B cell (primary cell): ENCODE measurements at regions not wholly inside any gene's neighbourhood (a gene's known extent, or its start where the extent isn't known, plus 50 kb on each side); places are given as distances from the start of the nearest gene placed in this dataset.

Source experiments
- ATAC-seq: fragments of 200-7000 bp; cut with Tn5 transposase; one replicate; pipeline ENCODE4 v1.10.0; 2021; ENCODE audit warnings: low read depth, mild to moderate bottlenecking, moderate number of reproducible peaks, moderate library complexity
- CTCF ChIA-PET: fragments of 350-600 bp; sonication (Branson Sonifier 250); formaldehyde crosslinking; loops from one replicate; lab custom pipeline; 2021; ENCODE audit warnings: antibody characterized with exemption, inconsistent platforms; lab: Charles Lee
- POLR2A ChIA-PET: fragments of 350-600 bp; sonication (Branson Sonifier 250); formaldehyde crosslinking; loops from one replicate; lab custom pipeline; 2021; ENCODE audit warnings: antibody characterized with exemption; lab: Charles Lee
- DNase-seq: peaks from one replicate; pipeline ENCODE4 v3.0.0; 2013
- H2AFZ ChIP-seq: 2 replicates; pipeline ENCODE4 v1.6.1; 2012; ENCODE audit warnings: mild to moderate bottlenecking, low read depth, low read length; ENCODE audit not compliant: insufficient read depth, poor library complexity, severe bottlenecking
- H3K27ac ChIP-seq, 2 donors: 1 replicate in 1 of 2; 2 replicates in 1 of 2; pipeline ENCODE4 v1.5.1; 2012 to 2013; ENCODE audit warnings: low read length in 2 of 2, mild to moderate bottlenecking in 2 of 2, moderate library complexity in 1 of 2
- H3K27me3 ChIP-seq, 4 experiments: fragments of 200-600 bp in 1 of 4; sonication (generic) in 1 of 4; replicated peaks in 1 of 4; 1 replicate in 2 of 4; 2 replicates in 2 of 4; pipeline versions ENCODE4 v1.6.1 to v1.7.0; 2013 to 2016; ENCODE audit warnings: low read length in 3 of 4, mild to moderate bottlenecking in 2 of 4, mixed read lengths in 1 of 4, moderate library complexity in 1 of 4; ENCODE audit not compliant: insufficient read depth in 4 of 4, control insufficient read depth in 3 of 4; ENCODE audit errors: control extremely low read depth in 1 of 4
- H3K36me3 ChIP-seq, 2 experiments: replicated peaks in 1 of 2; 1 replicate in 1 of 2; 2 replicates in 1 of 2; pipeline versions ENCODE4 v1.6.1 to v1.7.1; 2013; ENCODE audit warnings: low read length in 1 of 2; ENCODE audit not compliant: insufficient read depth in 2 of 2, control insufficient read depth in 1 of 2; ENCODE audit errors: control extremely low read depth in 1 of 2, extremely low read depth in 1 of 2
- H3K4me1 ChIP-seq, 2 donors: fragments of 200-600 bp in 1 of 2; sonication (generic) in 1 of 2; 1 replicate in 1 of 2; 2 replicates in 1 of 2; pipeline versions ENCODE4 v1.5.1 to v1.6.1; 2013 to 2017; ENCODE audit warnings: low read length in 2 of 2; ENCODE audit not compliant: control insufficient read depth in 2 of 2, insufficient read depth in 2 of 2
- H3K4me2 ChIP-seq: replicated peaks from 2 replicates; pipeline ENCODE3; 2012; ENCODE audit warnings: mild to moderate bottlenecking, low read depth, low read length; ENCODE audit not compliant: poor library complexity, severe bottlenecking
- H3K4me3 ChIP-seq, 5 experiments: fragments of 200-600 bp in 1 of 5; sonication (generic) in 1 of 5; 1 replicate in 3 of 5; 2 replicates in 2 of 5; pipeline versions ENCODE4 v1.5.1 to v1.7.0; 2011 to 2016; ENCODE audit warnings: low read length in 4 of 5, mild to moderate bottlenecking in 4 of 5, low read depth in 2 of 5, control low read depth in 1 of 5, moderate library complexity in 1 of 5; ENCODE audit not compliant: insufficient read depth in 1 of 5; ENCODE audit errors: control extremely low read depth in 1 of 5, extremely low read depth in 1 of 5
- H3K79me2 ChIP-seq: fragments of 200-600 bp; sonication (generic); one replicate; pipeline ENCODE4 v1.6.0; 2016; ENCODE audit warnings: low read length; ENCODE audit not compliant: control insufficient read depth, insufficient read depth
- H3K9ac ChIP-seq: fragments of 200-600 bp; sonication (generic); 2 replicates; pipeline ENCODE4 v1.6.1; 2017; ENCODE audit warnings: mild to moderate bottlenecking, low read length, moderate library complexity
- H3K9me3 ChIP-seq, 3 donors: one replicate each; pipeline versions ENCODE4 v1.6.1 to v1.7.1; 2013; ENCODE audit warnings: low read length in 2 of 3; ENCODE audit not compliant: control insufficient read depth in 2 of 3, insufficient read depth in 1 of 3; ENCODE audit errors: control extremely low read depth in 1 of 3
- H4K20me1 ChIP-seq: 2 replicates; pipeline ENCODE4 v1.6.0; 2012; ENCODE audit warnings: mild to moderate bottlenecking, low read length; ENCODE audit not compliant: insufficient read depth, control insufficient read depth, poor library complexity, severe bottlenecking
- H3K27ac Mint-ChIP-seq: one replicate; pipeline ENCODE4 v1.8.0; 2021; ENCODE audit warnings: mixed read lengths
- H3K27me3 Mint-ChIP-seq: one replicate; pipeline ENCODE4 v1.8.0; 2021; ENCODE audit warnings: mixed read lengths
- H3K4me1 Mint-ChIP-seq: one replicate; pipeline ENCODE4 v1.8.0; 2021; ENCODE audit warnings: mixed read lengths
- H3K4me3 Mint-ChIP-seq: one replicate; pipeline ENCODE4 v1.8.0; 2021; ENCODE audit warnings: mixed read lengths
- H3K9me3 Mint-ChIP-seq: one replicate; pipeline ENCODE4 v1.8.0; 2022; ENCODE audit warnings: mixed read lengths; ENCODE audit not compliant: insufficient read depth
- EZH2 ChIP-seq: IDR thresholded peaks from 2 replicates; pipeline ENCODE4 v1.6.1; 2012; ENCODE audit warnings: borderline replicate concordance, low read depth, mild to moderate bottlenecking, moderate library complexity, low read length; ENCODE audit not compliant: insufficient read depth, poor library complexity, severe bottlenecking
- WGBS: methylation state at CpG from one replicate; pipeline ENCODE4 v1.1.5; 2013; ENCODE audit warnings: missing lambda C conversion rate; ENCODE audit not compliant: insufficient coverage; 5-methylcytosine and 5-hydroxymethylcytosine counted together
- intact Hi-C: fragments of 100-400 bp; cut with micrococcal nuclease; formaldehyde crosslinking; loops from one replicate; pipeline ENCODE4 v1.10.0; 2022
- TF ChIP-seq, protein P1 (sequence below): fragments of 200-600 bp; IDR thresholded peaks from one replicate; pipeline ENCODE4 v1.8.0; 2022; ENCODE audit warnings: antibody characterized with exemption, mild to moderate bottlenecking

DNA sequence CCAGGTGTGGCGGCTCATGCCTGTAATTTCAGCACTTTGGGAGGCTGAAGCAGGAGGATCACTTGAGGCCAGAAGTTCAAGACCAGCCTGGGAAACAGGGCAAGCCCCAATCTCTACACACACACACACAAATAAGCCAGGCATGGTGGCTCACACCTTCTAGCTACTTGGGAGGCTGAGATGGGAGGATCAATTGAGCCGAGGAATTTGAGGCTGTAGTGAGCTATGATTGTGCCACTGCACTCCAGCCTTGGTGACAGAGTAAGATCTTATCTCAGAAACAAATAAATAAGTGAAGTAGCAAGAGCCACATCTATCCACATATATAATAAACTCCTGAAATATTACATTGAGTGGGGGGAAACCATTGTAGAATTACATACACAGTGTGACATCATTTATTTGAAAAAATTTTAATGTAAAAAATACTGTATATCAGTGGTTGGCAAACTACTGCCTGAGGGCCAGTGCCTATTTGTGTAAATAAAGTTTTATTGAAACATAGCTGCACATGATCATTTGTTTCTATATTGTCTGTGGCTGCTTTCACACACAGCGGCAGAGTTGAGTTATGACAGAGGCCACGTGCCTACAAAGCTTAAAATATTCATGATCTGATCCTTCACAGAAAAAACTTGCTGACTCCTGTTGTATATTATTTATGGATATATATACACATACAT is 54.7 kb upstream of the ARHGEF7 start:
- Histone ChIP-seq H3K36me3 (no peaks in the 10 kb centered on the region), H4K20me1 (no peaks in the 10 kb centered on the region), H2AFZ (no peak overlapping the region), H3K79me2 (no peaks in the 10 kb centered on the region), H3K9ac (no peak overlapping the region), H3K9me3 (no peaks in the 10 kb centered on the region), H3K4me2 (no peak overlapping the region), H3K4me3 (no peak overlapping the region), H3K27ac (no peak overlapping the region), H3K27me3 (peaks cover 0 to 13% (median 1%) of the 10 kb centered on the region in 4 experiments), H3K4me1 (no peaks in the 10 kb centered on the region)
- H3K27me3 Mint-ChIP-seq: peaks cover 73% of the 10 kb centered on the region
- ChIA-PET POLR2A (no interaction called here), CTCF (interaction anchor here (0.5 to 0.8 kb wide), 2 partner anchors 8 to 431 kb away, joined by 3 to 5 read pairs; no protein-coding TSS in a partner anchor)
- DNase-seq (no peak), ATAC-seq (no peak)
- no CpG with 5 or more reads among the region's 4 CpGs for WGBS
- no peak overlapping the region for H3K4me3 Mint-ChIP-seq
- H3K27ac Mint-ChIP-seq: no peak overlapping the region
- intact Hi-C loops: loop anchor here (10.0 kb wide), 1 partner anchor 466 kb away; no protein-coding TSS in a partner anchor
- no peak for TF ChIP-seq EZH2
- TF ChIP-seq, protein P1, sequence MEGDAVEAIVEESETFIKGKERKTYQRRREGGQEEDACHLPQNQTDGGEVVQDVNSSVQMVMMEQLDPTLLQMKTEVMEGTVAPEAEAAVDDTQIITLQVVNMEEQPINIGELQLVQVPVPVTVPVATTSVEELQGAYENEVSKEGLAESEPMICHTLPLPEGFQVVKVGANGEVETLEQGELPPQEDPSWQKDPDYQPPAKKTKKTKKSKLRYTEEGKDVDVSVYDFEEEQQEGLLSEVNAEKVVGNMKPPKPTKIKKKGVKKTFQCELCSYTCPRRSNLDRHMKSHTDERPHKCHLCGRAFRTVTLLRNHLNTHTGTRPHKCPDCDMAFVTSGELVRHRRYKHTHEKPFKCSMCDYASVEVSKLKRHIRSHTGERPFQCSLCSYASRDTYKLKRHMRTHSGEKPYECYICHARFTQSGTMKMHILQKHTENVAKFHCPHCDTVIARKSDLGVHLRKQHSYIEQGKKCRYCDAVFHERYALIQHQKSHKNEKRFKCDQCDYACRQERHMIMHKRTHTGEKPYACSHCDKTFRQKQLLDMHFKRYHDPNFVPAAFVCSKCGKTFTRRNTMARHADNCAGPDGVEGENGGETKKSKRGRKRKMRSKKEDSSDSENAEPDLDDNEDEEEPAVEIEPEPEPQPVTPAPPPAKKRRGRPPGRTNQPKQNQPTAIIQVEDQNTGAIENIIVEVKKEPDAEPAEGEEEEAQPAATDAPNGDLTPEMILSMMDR: no peak
- peaks cover 2% of the 10 kb centered on the region for H3K9me3 Mint-ChIP-seq
- H3K4me1 Mint-ChIP-seq: no peaks in the 10 kb centered on the region

DNA sequence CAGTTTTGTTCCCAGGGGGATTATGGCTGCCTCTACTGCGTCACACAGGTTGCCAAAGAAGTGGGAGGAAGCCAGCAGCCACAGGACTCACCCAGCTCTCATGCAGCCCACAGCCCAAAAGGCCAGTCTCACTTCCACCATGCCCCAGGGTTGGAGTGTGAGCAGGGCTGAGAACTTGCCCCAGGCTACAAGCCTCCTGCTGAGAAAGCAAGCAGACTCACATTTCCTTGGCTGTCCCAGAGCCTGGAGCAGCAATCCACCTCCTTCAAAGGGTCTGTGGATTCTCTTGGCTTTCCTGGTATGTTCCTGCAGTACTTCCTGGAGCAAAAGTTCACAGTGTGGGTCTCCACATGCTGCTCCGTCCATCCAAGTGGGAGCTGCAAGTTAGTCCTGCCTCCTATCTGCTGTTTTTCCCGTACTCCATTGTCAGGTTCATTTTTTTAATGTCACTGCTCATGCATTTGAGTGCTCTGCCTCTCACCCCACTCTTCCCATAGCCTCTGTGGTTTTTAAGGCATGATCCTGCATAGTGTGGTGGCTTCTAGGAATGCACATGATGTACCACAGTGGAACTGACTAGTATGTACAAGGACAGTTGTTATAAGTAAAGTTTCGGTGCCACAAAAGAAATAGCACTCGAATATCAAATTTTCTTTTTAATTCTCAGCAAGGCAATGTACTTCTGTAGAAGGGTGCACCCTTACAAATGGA is 56.2 kb upstream of the ARHGEF7 start:
- CTCF ChIA-PET: interaction anchor here (4.9 kb wide), 1 partner anchor 9 kb away, joined by 35 read pairs; no protein-coding TSS in a partner anchor
- peaks cover 69% of the 10 kb centered on the region for H3K27me3 Mint-ChIP-seq
- 71% methylated on average over 1 of the region's 5 CpGs for WGBS
- no peak for ATAC-seq
- H3K4me1 Mint-ChIP-seq: no peaks in the 10 kb centered on the region
- Histone ChIP-seq H3K9ac (no peak overlapping the region), H3K79me2 (no peaks in the 10 kb centered on the region), H4K20me1 (no peaks in the 10 kb centered on the region), H3K9me3 (no peaks in the 10 kb centered on the region), H3K4me2 (no peak overlapping the region), H2AFZ (no peak overlapping the region), H3K36me3 (no peaks in the 10 kb centered on the region), H3K4me1 (no peaks in the 10 kb centered on the region), H3K4me3 (no peak overlapping the region), H3K27me3 (peaks cover 0 to 12% (median 0%) of the 10 kb centered on the region in 4 experiments), H3K27ac (no peak overlapping the region)
- no peak for DNase-seq
- no peak for TF ChIP-seq EZH2
- TF ChIP-seq, protein P1: no peak
- intact Hi-C loops: loop anchor here (10.0 kb wide), 1 partner anchor 834 kb away; no protein-coding TSS in a partner anchor
- POLR2A ChIA-PET: no interaction called here
- no peak overlapping the region for H3K4me3 Mint-ChIP-seq
- H3K27ac Mint-ChIP-seq: no peak overlapping the region
- H3K9me3 Mint-ChIP-seq: peaks cover 2% of the 10 kb centered on the region
